Fibroblast of peridontal ligament (primary cell): ENCODE measurements at regions not wholly inside any gene's neighbourhood (a gene's known extent, or its start where the extent isn't known, plus 50 kb on each side); places are given as distances from the start of the nearest gene placed in this dataset.

Experiments
- DNase-seq: peaks from one replicate; pipeline ENCODE4 v3.0.0-alpha.2; 2010; ENCODE audit errors: extremely low read depth

DNA sequence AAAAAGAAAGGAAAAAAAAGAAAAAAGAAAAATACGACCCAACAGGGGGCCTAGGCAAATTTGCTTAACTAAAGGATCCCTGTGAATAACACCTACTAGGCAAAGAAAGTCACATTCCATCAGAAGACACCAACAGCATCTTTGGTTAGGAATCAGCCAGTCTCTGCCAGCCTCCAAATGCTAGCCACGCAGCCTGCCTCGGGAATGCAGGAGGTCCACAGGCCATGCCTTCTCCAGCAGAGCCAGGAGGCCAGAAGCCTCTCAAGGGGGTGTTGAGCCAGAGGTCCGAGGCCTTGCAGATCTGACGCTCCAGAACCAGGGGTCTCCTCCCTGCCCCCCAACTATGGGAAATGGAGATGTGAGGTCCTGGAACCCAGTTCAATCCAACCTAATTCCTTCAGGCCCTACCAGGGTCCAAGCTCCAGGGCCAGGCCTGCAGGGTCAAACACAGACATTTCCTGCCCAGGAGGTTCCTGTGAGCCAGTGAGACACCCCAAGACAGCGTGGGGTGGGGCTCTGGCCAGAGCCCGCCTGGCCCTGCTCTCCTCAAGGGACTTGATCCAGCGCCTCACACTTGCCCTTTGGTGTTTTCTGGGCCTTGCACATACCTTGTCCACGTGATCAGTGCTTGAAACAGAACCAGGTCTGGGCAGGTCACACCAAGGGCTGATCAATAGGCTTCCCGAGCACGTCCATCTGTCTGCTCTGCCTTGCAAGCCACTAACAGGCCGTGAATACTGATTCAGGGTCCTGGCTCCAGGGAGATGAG is 289.6 kb upstream of the ID2 start:
- DNase-seq: no peak

- DNase-seq: no peak
These were observed 288.4 kb upstream of the ID2 start for GRCh38 chr2:8393506-8393905.

- no peak for DNase-seq
These were observed 287.7 kb upstream of the ID2 start for GRCh38 chr2:8394131-8394530.

GRCh38 chr2:8394569-8395359 is 287.1 kb upstream of the ID2 start:
- no peak for DNase-seq

GRCh38 chr2:8395718-8396117 is 286.1 kb upstream of the ID2 start:
- DNase-seq: no peak

- no peak for DNase-seq
These were observed 283.7 kb upstream of the ID2 start for GRCh38 chr2:8398040-8398668.

- DNase-seq: no peak
These were observed 282.1 kb upstream of the ID2 start for GRCh38 chr2:8399731-8400130.

GRCh38 chr2:8400196-8400595 is 281.7 kb upstream of the ID2 start:
- no peak for DNase-seq

- no peak for DNase-seq
These were observed 279.6 kb upstream of the ID2 start for GRCh38 chr2:8402222-8402621.

DNA sequence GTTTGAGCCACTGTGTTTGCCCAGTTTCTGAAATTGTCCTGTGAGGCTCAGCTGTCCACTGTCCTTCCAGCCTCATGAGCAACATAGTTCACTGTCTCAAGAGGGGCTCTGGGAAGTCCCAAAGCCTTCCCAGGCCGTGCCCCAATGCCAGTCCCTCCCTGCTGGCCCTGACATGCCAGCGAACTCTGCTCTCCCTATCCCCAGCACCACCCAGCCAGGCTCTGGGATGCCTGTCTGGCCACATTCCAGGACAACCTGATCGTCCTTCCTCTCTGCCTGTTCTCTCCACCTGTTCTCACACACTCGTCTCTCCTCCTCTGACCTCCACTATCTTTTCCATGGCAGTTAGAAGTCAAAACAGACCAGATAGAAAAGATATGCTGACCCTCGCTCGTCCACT is 278.0 kb upstream of the ID2 start:
- no peak for DNase-seq

GRCh38 chr2:8405334-8405733 is 276.5 kb upstream of the ID2 start:
- DNase-seq: no peak

- no peak for DNase-seq
These were observed 275.6 kb upstream of the ID2 start for GRCh38 chr2:8406271-8406670.

DNA sequence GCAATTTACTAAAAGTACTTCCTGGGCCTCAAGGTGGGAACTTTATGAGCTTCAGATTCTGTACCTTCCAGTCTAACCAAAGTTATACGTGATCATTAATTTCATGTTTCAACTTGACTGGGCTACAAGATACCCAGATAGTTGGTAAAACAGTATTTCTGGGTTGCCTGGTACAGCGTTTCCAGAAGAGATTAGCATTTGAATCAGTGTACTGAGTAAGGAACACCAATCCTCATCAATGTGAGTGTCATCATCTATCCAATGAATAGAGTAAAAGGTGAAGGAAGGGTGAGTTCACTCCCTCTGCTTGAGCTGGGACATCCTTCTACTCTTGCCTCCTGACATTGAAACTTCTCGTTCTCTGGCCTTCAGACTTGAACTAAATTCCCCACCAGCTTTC is 274.5 kb upstream of the ID2 start:
- DNase-seq: no peak

- no peak for DNase-seq
These were observed 273.0 kb upstream of the ID2 start for GRCh38 chr2:8408560-8409460.

DNA sequence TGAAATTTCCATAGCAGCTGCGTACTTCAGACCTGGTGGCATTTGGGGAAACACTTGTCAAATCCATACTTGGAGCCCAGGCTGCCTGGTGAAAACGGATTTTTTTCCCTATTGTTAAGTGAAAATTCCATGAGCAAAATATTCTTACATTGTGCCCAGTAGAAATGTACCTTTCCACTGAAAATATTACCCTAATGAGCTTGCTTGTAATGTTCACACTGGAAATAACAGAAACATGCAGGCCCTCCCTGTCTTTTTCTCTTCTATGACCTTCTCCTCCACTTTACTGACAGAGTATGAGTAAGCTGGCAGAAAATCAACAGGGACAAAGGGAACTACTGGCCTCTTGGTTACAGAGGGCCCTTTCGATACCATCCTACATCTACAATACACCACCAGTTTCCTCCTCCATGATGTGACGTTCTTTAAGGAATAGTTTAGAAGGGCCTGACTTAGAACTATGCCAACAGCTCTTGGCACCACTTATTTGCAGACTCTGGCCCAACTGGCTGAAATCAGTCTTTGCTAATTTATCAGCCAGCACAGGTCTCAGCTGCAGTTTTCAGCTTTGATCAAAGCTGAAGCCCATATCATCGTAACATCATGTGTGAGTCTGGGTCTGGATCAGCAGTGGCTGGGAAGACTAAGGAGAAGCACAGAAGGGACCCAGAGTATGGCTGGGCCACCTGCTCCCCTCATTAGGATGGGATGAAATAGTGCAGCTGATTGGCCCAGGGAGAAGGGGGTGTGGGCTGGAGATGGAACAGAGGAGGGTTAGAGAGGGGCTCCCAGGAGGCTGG is 272.2 kb upstream of the ID2 start:
- no peak for DNase-seq

DNA sequence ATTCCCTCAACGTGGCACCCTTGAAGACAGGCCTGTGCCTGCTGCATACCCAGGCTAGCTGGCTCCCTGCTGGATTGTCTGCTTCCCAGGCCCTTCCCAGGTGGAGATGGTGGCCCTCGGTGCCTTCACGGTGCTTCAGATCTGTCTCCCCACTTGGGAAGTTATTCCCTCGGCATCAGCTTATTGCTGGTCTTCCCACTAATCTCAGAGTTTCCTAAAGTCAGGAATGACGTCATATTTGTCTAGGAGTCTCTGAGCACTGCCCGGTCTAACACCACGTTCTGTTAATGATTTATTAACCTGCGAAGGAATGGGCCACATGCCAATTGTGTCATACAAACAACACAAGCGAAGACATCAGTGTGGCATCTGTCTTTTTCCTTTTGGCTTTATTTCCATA is 269.8 kb upstream of the ID2 start:
- no peak for DNase-seq

- DNase-seq: peak; percentile 2
These were observed 269.3 kb upstream of the ID2 start for GRCh38 chr2:8412586-8412985.

DNA sequence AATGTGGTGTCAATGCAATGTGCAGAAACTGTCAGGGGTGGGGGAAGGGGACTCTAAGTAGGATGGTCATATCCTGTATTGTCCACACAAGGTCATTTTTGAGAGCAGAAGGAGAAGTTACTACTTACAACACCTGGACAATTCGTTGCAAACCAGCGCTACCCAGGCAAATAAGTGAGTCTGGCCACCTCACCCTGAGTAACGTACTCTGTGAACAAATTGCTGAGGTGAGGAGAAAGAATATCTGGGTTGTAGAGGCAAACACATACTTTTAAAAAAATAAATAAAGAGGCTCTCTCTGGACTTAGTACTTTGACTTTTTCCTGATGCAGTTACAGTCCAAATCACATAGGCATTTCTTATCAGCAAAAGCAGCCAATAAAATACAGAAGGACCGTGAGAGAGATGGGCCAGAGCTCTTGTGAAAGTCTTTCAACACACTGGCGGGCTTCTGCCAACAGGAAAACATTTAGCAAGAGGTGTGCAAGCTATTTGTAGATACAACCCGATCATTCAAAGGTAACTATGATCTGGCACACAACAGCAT is 268.2 kb upstream of the ID2 start:
- no peak for DNase-seq

DNA sequence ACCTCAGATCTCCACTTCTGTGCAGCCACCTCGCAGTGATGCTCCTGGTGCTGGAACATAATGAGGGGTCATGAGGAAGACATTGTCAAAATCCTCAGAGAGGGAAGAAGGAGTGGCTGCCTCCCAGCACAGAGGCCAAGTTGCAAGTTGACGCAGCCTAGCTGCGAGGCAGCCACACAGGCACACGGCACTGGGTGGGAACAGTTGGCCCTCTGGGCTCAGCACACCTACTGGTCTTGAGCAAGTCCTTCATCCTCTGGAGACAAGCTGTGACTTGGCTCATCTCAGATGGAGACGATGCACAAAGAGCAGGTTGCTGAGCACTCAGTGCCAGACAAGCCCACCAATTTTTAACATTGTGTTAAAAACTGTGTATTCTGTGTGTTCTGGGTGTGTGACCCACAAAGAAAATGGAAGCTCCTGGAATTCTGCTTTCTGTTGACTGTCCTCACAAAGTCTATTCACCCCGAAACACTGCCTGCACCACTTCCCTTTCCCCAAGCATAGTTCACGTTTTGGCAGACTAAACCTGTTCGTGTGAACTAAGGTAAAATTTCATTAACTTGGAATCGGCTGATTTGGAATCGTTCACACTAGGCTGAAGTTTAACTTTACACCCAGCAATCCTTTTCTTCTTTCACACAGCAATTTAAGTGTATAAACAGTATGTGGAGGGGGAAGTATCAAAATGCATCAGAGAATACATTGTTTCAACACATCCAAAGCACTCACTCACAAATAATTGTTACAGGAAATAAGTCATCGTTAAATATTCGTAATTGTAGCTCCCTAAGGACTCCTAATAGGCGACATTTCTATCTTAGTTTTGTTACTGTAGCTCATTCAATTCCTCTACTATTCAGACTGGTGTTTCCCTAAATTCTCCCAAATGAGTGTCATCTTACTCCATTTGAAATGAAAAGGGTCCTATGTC is 266.6 kb upstream of the ID2 start:
- DNase-seq: no peak
